Midbrain (tissue), 1 donor: ENCODE measurements at regions not wholly inside any gene's neighbourhood (a gene's known extent, or its start where the extent isn't known, plus 50 kb on each side); places are given as distances from the start of the nearest gene placed in this dataset.

ENCODE experiments used
- DNase-seq: peaks from one replicate; lab custom pipeline; 2025; lab: John Stamatoyannopoulos, UW

GRCh38 chr1:229760478-229760996 lies 134.5 kb downstream of the URB2 start:
- DNase-seq, result no peak

- DNase-seq, result no peak
These were observed 136.8 kb downstream of the URB2 start for GRCh38 chr1:229762891-229763290.

- DNase-seq, result no peak
These were observed 142.2 kb downstream of the URB2 start for GRCh38 chr1:229768232-229768631.

- DNase-seq, result no peak
These were observed 143.0 kb downstream of the URB2 start for GRCh38 chr1:229769006-229769405.

GRCh38 chr1:229769809-229770208 lies 143.8 kb downstream of the URB2 start:
- no peak for DNase-seq

GRCh38 chr1:229778794-229779193 lies 152.7 kb downstream of the URB2 start:
- no peak for DNase-seq

GRCh38 chr1:229781453-229781852 lies 155.4 kb downstream of the URB2 start:
- no peak for DNase-seq

GRCh38 chr1:229782469-229782868 lies 156.4 kb downstream of the URB2 start:
- DNase-seq, result no peak

- DNase-seq, result no peak
These were observed 158.8 kb downstream of the URB2 start for GRCh38 chr1:229784834-229785233.

GRCh38 chr1:229786974-229787610 lies 161.0 kb downstream of the URB2 start:
- no peak for DNase-seq

GRCh38 chr1:229788004-229788403 lies 162.0 kb downstream of the URB2 start:
- no peak for DNase-seq

GRCh38 chr1:229792012-229792975 lies 166.2 kb downstream of the URB2 start:
- no peak for DNase-seq

GRCh38 chr1:229793488-229793887 lies 167.4 kb downstream of the URB2 start:
- DNase-seq, result no peak

- no peak for DNase-seq
These were observed 172.5 kb downstream of the URB2 start for GRCh38 chr1:229798558-229798957.

GRCh38 chr1:229803626-229804217 lies 177.7 kb downstream of the URB2 start:
- no peak for DNase-seq

GRCh38 chr1:229808272-229808671 lies 182.2 kb downstream of the URB2 start:
- no peak for DNase-seq

- DNase-seq, result no peak
These were observed 184.1 kb downstream of the URB2 start for GRCh38 chr1:229810140-229810539.

GRCh38 chr1:229810961-229811360 lies 184.9 kb downstream of the URB2 start:
- no peak for DNase-seq

GRCh38 chr1:229812148-229812547 lies 186.1 kb downstream of the URB2 start:
- no peak for DNase-seq

- no peak for DNase-seq
These were observed 186.6 kb downstream of the URB2 start for GRCh38 chr1:229812693-229813092.

GRCh38 chr1:229815076-229815475 lies 189.0 kb downstream of the URB2 start:
- no peak for DNase-seq

GRCh38 chr1:229815961-229816360 lies 189.9 kb downstream of the URB2 start:
- DNase-seq, result no peak

GRCh38 chr1:229817936-229818335 lies 191.9 kb downstream of the URB2 start:
- DNase-seq, result no peak
